SK-N-SH treated with all-trans-retinoic acid at 6 μM for 48 hours (cell line): ENCODE measurements at regions not wholly inside any gene's neighbourhood (a gene's known extent, or its start where the extent isn't known, plus 50 kb on each side); places are given as distances from the start of the nearest gene placed in this dataset.

Experiments used
- BACH2 ChIP-seq: fragments of 250-450 bp; sonication (Bioruptor Pico); IDR thresholded peaks from 2 replicates; pipeline ENCODE4 v1.9.0; 2021; ENCODE audit warnings: mild to moderate bottlenecking, borderline replicate concordance
- TOX ChIP-seq: fragments of 250-450 bp; sonication (Bioruptor Pico); IDR thresholded peaks from 2 replicates; pipeline ENCODE4 v1.8.0; 2021; ENCODE audit warnings: mild to moderate bottlenecking, moderate library complexity, borderline replicate concordance
- ZFP3 ChIP-seq: fragments of 250-450 bp; sonication (Bioruptor Pico); IDR thresholded peaks from 2 replicates; pipeline ENCODE4 v1.5.0; 2020; ENCODE audit warnings: mild to moderate bottlenecking, moderate library complexity
- TF ChIP-seq, protein P1 (sequence below): fragments of 250-450 bp; sonication (Bioruptor Pico); IDR thresholded peaks from 2 replicates; pipeline ENCODE4 v1.5.0; 2020; ENCODE audit warnings: mild to moderate bottlenecking, moderate library complexity
- TF ChIP-seq, protein P2 (sequence below): fragments of 250-450 bp; sonication (Bioruptor Pico); IDR thresholded peaks from 2 replicates; pipeline ENCODE4 v1.8.0; 2020; ENCODE audit warnings: mild to moderate bottlenecking, moderate library complexity, borderline replicate concordance

DNA sequence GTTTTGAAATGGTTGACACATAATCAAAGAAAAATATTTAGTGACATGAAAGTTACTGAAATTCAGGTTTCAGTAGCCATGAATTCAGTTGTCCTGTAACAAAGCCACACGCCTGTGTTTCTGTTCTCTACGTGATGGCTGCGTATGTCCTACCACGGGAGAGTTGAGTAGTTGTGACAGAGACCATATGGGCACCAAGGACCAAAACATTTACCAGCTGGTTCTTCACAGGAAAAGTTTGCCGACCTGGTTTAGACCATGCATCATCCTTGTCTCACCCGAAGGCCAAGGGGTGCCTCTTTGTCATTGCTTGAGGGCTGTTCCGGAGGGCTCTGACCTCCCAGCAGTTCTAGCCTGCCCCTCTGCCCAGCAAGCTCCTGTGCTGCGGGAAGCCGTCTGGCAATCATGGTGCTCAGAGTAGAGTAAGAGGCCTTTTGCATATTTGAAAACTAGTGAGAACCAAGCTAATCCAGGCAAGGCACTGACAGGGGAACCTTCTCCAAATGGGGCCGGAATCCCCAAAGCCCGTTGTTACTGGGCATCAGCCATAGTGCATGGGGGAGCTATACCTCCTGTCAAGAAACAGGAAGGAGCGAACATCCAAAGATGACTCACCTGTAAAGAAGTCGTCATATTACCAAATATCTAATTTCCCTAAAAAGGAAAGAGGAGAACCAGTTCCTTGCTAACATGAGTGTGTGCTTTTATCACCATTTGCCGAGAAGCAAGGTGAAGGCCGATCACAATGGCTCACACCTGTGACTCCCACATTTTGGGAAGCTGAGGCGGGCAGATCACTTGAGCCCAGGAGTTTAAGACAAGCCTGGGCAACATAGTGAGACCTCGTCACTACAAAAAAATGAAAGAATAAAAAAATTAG, 92.6 kb upstream of the RAB12 start:
- TF ChIP-seq, protein P1, sequence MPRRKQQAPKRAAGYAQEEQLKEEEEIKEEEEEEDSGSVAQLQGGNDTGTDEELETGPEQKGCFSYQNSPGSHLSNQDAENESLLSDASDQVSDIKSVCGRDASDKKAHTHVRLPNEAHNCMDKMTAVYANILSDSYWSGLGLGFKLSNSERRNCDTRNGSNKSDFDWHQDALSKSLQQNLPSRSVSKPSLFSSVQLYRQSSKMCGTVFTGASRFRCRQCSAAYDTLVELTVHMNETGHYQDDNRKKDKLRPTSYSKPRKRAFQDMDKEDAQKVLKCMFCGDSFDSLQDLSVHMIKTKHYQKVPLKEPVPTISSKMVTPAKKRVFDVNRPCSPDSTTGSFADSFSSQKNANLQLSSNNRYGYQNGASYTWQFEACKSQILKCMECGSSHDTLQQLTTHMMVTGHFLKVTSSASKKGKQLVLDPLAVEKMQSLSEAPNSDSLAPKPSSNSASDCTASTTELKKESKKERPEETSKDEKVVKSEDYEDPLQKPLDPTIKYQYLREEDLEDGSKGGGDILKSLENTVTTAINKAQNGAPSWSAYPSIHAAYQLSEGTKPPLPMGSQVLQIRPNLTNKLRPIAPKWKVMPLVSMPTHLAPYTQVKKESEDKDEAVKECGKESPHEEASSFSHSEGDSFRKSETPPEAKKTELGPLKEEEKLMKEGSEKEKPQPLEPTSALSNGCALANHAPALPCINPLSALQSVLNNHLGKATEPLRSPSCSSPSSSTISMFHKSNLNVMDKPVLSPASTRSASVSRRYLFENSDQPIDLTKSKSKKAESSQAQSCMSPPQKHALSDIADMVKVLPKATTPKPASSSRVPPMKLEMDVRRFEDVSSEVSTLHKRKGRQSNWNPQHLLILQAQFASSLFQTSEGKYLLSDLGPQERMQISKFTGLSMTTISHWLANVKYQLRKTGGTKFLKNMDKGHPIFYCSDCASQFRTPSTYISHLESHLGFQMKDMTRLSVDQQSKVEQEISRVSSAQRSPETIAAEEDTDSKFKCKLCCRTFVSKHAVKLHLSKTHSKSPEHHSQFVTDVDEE (CRISPR knock-in tag), result no peak
- TF ChIP-seq BACH2 (no peak), ZFP3 (no peak), TOX (CRISPR knock-in tag) (no peak)
- TF ChIP-seq, protein P2, sequence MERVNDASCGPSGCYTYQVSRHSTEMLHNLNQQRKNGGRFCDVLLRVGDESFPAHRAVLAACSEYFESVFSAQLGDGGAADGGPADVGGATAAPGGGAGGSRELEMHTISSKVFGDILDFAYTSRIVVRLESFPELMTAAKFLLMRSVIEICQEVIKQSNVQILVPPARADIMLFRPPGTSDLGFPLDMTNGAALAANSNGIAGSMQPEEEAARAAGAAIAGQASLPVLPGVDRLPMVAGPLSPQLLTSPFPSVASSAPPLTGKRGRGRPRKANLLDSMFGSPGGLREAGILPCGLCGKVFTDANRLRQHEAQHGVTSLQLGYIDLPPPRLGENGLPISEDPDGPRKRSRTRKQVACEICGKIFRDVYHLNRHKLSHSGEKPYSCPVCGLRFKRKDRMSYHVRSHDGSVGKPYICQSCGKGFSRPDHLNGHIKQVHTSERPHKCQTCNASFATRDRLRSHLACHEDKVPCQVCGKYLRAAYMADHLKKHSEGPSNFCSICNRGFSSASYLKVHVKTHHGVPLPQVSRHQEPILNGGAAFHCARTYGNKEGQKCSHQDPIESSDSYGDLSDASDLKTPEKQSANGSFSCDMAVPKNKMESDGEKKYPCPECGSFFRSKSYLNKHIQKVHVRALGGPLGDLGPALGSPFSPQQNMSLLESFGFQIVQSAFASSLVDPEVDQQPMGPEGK (CRISPR knock-in tag), result no peak
